Fibroblast of skin of right quadriceps (primary cell): ENCODE measurements at regions not wholly inside any gene's neighbourhood (a gene's known extent, or its start where the extent isn't known, plus 50 kb on each side); places are given as distances from the start of the nearest gene placed in this dataset.

Experiments
- DNase-seq: peaks from one replicate; pipeline ENCODE4 v3.0.0-alpha.2; 2013

- DNase-seq: no peak
Measured at GRCh38 chr2:240364582-240364960, 70.9 kb upstream of the GPC1 start.

- DNase-seq: no peak
Measured at GRCh38 chr2:240364961-240365775, 70.3 kb upstream of the GPC1 start.

DNA sequence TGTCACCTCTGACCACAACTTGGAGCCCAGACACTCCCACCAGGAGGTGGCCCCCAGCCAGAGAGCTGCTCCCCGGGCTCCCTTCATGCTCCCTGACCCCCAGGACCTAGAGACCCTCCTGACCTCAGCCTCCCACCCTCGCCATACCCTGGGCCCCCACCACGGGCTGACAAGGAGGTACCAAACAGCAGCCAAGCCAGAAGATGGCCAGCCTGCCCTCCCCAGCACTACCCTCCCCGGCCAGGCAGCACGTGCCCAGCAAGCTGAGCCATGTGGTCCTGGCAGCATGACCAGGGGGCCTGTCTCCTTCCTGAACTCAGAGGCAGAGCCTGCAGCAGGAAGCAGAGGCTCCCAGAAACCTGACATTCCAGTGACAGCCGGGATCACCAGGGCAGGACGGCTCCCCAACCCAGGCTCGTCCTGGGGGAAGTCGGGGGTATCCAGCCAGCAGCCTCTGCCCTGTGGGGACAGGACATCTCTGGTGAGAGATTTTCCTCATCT is 69.4 kb upstream of the GPC1 start:
- no peak for DNase-seq

GRCh38 chr2:240366901-240367300 is 68.6 kb upstream of the GPC1 start:
- DNase-seq: no peak

DNA sequence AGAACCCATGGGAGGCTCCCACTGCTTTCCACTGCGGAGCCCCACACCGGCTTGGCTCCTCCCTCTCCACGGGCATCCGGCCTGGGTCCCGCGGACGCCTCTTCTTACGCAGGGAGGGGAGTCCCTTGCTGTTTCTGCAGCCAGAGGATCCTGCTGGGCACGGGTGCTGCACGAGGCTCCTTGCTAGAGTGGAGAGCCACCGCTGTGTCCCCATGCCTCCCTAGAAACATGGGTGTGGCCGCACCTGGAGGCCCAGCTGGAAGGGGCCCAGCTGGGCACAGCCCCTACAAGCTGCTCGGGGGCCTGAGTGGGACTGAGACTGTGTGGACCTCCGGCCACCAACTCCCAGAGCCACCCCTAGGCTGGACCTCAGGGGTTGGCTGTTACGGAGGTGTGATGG is 67.7 kb upstream of the GPC1 start:
- no peak for DNase-seq

DNA sequence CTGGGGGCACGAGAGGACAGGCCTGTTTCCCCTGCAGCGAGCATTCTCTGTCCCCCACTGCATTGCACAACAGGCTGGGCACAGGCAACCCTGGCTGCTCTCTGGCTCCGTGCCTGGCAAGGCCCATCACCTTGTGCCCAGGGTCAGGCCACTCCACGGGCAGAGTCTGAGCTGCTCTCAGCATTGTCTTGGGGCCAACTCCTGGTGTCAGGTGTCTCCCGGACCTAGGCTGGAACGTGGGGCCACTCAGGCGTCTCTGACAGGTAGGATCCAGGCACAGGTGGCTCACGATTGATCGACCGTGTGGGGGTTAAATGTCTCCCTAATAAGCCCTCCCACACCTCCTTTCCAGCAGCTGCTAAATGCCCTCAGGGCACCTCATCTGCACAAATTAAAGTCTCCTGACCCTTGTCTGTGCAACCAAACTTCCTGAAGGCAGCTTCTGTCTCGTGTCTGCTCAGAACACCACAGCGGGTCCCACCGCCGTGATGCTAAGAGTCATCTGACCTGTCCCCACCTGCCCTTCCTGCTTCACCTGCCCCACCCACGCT is 66.6 kb upstream of the GPC1 start:
- DNase-seq: no peak

GRCh38 chr2:240369335-240369734 is 66.1 kb upstream of the GPC1 start:
- DNase-seq: no peak

- DNase-seq: peak; percentile 75
Measured at GRCh38 chr2:240369801-240370585, 65.5 kb upstream of the GPC1 start.

GRCh38 chr2:240371129-240372000 is 64.1 kb upstream of the GPC1 start:
- DNase-seq: no peak

DNA sequence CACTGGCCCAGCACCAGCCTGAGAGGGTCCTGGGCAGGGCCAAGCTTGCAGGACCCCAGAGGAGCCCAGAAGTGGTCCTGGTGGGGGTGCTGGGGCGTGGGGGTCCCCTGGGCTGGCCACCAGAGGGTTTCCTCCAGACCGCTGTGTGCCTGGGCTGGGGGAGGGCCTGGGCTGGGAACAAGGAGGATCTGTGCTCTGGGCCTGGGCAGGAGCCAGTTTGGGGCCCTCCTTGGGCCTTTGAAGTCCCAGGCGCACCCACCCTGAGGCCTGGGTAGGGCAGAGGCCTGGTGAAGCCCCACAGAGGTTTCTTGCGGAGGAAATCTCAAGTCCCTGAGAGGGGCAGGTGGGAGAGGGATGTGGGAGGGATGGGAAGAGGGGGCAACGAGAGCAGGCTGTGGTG is 63.4 kb upstream of the GPC1 start:
- DNase-seq: no peak

DNA sequence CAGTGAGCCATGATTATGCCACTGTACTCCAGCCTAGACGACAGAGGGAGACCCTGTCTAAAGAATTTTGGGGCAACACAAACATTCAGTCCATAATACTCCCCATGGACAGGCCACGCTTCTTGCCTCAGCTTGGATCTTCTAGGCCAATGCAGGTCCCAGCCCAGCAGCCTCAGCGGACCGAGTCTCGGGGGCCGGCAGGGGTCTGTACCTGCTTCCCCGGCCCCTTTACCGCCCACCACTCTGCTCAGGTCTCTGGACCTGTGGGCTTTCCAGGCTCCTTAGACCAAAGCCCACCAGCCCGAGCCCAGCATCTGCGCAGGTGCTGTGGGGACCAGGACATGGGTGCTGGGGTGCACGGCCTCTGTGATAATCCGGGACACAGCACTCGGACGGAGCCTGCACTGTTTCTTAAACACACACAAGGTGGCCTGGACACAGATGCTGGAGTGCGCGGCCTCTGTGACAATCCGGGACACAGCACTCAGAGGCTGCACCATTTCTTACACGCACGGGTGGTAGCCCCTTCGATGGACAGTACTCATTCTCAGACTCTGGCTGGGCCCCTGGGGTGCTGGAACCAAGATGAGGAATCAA is 62.1 kb upstream of the GPC1 start:
- no peak for DNase-seq

- peak; percentile 81 for DNase-seq
Measured at GRCh38 chr2:240374085-240374907, 61.2 kb upstream of the GPC1 start.

GRCh38 chr2:240375024-240375645 is 60.3 kb upstream of the GPC1 start:
- DNase-seq: no peak

DNA sequence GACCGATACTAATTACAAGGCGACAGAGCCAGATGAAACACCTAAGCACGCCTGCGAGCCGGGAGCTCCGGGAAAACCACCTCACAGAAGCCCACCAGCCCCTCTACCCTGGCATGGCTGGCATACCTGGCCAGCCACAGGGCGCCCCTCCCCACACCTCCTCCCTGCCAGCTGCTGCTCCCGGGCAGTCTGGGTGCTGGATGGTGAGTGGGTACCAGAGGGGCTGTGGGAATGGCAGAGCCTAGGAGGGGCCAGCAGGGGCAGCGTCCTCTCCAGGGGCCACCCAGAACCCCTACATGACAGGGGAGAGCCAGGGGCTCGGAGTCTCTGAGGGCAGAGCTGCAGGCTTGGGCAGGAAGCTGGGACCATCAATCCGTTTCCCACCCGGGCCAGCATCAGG is 58.7 kb upstream of the GPC1 start:
- DNase-seq: no peak

DNA sequence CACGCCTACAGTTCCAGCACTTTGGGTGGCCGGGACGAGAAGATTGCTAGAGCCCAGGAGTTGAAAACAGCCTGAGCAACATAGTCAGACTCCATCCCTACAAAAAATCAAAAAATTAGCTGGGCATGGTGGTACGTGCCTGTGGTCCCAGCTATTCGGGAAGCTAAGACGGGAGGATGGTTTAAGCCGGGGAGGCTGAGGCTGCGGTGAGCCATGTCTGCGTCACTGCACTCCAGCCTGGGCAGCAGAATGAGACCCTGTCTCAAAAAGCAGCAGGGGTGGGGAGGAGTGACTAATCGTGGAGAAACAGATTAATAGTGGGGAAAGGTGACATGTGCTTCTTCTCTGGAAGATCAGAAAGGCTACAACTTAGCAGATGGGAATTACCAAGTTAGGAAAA is 58.1 kb upstream of the GPC1 start:
- peak; percentile 33 for DNase-seq

- DNase-seq: no peak
Measured at GRCh38 chr2:240379089-240379636, 56.3 kb upstream of the GPC1 start.

DNA sequence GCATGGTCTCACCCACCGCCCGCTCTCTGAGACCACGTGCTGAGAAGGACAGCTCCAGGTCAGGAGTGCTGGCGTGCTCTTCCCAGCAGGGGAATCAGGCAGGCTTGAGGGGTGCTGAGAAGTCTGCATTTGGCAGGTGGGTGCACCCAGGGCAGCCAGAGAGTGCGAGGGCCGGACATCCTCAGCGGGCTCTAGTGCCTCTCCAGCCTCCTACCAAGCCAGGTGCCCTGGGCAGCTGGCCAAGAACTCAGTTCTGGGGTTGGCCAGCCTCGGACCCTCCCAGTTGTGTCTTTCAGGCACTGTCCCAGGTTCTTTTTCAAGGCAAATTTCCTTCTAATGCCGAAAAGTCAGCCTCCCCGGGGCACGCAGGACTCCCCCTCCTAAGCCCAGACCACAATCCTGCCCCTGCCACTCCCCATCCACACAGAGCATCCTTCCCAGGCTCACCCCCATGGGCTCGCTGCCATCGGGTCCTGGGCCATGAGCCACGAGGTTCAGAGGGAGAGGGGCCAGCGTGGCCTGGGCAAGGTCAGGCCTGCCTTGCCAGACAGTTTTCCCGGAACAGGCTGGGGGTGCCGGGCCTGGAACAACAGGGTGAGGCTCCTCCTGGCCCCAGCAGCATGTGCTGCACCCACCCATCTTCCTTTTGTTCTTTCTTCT is 52.2 kb upstream of the GPC1 start:
- no peak for DNase-seq

GRCh38 chr2:240383871-240384700 is 51.4 kb upstream of the GPC1 start:
- DNase-seq: no peak
